ENCODE measurements at regions not wholly inside any gene's neighbourhood (a gene's known extent, or its start where the extent isn't known, plus 50 kb on each side); places are given as distances from the start of the nearest gene placed in this dataset.

DNA sequence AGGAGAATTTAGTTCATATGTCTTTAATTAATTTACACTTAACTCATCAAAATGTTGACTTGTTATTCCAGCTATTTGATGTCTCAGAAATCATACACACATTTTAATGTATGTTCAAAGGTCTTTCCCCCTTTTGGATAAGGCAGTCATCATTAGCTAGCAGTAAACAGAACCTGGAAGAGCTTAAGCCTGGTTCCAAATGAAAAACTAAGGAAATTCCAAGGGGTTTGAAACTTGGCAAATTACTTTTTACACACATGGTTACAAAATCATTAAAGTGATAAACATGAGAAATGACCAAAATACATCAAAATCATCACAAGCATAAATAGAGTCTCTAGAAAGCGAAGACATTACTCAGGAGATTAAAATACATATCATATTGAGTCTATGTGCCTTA lies 359.8 kb upstream of the ZNF608 start:
- no peak for DNase-seq

DNA sequence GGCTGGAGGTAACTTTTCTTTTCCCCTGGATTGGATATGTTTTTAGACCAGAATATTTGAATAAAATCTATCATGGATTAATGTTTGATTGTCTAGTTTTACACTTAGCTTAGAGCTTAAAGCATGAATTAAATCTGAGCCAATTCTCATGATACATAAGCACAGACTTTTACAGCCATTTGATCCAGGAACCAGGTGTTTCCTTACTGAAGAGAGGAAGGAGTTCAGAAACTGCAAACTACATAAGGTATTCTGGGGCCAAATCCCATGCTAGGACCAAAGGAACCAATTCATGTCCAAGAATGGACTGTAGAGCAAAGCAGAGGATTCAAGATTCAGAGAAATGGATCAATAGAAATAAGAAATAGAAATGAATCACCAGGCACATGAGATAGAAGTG lies 360.4 kb upstream of the ZNF608 start:
- DNase-seq, result no peak

DNA sequence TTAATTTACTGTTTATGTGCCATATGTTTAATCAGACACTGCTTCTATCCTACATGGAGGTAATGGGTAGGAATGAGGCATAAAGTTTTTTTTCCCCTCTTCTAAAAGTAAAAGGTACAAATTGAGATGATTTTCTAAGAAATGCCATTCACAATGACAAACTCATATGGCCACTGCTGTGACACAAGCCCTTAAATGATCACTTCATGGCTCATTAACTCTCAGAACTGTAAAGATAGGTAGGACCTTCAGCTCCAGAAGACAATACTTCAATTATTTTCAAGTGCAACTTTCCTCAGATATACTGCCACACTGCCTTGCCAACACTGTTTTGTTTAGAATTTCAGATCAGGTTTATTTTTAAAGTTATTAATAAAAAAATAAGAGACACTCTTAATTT lies 362.9 kb upstream of the ZNF608 start:
- DNase-seq, result no peak

DNA sequence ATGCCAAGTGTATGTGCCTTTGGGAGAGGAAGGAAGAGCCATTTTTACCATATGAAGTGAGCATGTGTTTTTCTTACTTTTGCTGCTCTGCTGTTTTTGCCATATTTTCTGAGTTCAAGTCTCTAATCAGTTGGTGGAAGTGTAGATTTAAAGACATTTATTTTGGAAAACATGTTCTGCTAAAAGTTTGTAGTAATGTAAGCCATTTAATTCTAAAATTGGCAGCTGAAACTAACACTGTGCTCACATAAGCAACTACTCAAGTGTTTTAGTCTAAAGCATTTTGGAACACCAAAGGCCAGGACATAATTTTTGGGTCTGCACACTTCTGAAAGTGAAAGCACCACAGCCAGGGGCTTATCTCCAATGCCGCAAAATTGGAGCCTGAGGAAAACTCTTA lies 363.4 kb upstream of the ZNF608 start:
- no peak for DNase-seq

DNA sequence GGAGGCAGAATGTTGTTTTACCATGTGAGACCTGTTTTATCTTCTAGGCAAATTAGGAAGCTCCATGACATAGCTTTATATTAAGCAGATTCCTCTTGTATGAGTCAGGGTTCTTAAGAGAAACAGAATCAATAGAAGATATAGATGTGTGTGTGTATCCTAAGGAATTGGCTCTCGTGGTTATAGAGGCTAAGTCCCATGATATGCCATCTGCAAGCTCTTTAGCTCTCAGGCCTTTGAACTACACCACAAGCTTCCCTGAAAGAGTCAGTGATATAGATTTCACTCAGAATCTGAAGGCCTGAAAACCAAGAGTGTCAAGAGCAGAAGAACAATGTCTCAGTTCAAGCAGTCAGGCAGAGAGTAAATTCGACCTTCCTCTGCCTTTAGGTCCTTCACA lies 365.8 kb upstream of the ZNF608 start:
- no peak for DNase-seq

DNA sequence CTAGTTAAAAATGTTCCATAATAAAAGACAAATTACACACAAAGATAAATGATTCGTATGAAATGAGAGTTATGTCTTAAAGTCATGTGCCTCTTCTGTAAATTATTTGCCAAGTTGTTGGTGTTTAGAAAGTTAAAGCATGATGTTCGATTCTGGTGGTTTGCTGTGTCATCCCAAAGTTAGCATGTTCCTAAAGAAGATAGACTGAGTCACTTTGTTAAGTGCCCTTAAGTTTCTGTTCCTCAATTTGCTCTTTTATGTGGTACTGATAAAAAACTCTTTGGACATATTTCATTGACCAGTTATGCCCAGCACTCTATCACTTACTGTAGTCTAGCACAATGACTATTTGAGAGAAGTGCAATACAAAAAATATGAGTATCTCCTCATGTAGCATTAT lies 366.9 kb upstream of the ZNF608 start:
- DNase-seq, result no peak

DNA sequence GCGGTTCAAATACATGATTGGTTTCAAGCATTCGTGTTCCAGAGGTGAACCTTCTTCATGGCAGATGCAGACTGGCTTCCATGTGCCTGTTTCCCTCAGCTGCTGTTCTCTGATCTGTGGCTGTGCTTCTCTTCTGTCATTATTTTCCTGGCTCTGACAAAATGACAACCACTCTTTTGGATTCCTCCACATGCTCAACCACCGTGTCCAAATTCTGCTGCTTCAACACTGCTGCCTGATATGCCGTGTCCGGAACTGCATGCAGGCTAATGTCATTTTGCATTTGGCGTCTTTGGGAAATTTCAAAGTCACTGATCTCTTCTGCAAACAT lies 368.7 kb upstream of the ZNF608 start:
- DNase-seq, result no peak

DNA sequence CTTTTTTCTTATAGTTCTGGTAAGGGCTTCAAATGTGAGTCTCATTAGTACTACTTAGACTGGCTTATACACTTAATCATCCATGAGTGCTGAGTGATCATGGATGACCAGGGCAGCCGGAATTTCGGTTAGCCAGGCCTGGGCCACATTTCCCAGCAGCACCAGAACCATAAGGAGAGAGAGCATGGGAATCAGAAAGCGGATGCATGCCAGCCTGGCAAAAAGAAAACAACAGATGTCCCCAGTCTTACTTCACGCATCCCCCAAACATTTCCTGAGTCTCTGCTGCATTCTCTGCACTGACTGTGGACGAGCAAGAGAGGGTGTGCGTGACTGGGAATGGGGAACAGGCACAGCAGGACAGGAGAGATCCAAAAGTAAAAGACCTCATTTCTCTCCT lies 371.1 kb upstream of the ZNF608 start:
- no peak for DNase-seq

DNA sequence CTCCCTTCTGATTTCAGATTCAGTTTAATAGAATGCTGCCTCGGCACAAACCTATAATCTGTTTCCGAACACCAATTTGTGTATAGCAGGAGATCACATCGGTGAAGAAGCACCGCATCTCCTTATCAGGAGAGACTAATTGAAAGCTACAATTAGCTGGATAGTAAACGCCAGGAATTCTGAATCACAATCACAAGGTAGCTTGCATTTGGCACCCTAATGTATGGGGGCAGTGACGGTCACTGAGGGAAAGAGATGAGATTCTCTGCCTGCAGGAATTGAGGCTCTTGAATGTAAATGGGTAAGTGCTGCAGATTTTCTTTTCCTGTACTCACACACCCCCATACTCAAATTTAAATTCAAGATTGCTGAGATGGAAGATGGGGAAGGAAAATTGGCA lies 373.6 kb upstream of the ZNF608 start:
- no peak for DNase-seq

DNA sequence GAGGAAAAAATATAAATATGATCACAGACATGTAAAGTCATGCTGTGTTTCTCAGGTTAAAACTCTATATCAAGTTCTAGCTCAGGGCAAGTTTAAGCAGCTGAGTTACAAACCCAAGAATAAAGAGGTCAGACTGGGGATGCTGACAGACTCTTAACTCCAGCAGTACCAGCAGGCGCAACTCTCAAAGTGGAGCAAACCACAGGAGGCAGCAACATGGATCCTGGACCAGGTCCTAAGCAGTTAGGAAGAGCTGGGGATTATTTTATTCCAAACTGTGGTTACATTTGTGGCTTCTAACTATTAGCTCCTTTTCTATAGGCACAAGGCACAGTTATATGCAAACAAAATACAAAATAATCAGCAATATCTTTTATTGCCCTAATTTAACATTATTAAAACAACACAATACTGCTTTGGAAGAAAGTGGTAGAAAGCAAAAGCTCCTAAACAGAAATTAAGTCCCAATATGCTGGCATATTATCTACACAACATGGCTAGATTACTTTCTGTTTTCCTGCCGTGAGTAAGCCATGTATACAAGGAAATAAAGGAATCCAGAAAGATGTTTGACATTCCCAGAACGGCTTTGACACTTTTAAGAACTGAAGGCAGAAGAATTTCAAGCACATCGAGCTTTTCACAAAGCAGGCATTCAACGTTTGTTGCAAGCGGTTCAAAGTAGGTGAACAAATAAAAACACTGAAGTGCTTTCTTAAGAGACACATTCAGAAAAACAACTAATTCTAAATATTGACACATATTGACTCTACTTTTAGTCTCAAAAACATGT lies 378.8 kb upstream of the ZNF608 start:
- no peak for DNase-seq

DNA sequence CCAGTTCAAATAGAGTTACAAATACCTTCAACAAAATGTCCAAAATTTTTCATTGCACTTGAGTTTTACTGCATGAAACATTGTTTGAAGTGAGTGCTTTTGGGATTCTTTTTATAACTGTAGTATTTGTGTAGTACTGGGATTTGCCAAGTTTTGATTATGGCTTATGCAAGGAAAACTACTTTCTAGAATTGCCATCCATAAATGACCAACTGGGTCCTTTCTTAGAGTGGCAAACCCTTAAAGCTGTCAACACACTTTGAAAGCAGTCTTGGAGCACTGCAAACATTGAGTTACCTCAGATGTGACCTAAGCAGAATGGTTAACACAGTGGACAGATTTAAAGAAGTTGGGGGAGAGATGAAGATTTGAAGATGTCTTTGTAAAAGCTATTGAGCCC lies 379.6 kb upstream of the ZNF608 start:
- DNase-seq, result no peak

DNA sequence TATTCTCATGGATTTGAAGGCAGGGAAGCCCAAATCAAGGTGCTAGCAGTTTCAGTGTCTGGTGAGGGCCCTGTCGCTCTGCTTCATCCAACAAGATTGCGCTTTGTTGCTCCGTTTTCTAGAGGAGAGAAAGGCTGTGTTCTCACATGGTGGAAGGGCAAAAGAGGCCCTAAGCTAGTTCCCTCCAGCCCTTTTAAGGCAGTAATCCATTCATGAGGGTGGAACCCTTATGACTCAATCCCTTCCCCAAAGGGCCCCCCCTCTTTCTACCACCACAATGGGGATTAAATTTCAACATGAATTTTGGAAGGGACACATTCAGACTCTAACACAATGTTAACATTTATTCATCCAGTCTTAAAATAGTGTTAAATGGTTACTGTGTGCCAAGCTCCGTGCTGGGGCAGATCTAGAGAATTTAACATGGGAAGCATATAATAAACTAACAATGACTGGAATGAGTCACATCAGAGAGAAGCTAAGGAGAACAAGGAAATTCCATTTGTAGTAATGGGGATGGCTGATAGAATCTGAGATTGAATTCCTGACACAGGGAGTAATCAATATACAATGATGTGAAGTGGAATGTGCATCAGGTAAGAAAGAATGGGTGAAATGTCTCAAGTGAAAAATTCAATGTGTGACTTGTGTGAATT lies 382.8 kb upstream of the ZNF608 start:
- DNase-seq, result no peak

DNA sequence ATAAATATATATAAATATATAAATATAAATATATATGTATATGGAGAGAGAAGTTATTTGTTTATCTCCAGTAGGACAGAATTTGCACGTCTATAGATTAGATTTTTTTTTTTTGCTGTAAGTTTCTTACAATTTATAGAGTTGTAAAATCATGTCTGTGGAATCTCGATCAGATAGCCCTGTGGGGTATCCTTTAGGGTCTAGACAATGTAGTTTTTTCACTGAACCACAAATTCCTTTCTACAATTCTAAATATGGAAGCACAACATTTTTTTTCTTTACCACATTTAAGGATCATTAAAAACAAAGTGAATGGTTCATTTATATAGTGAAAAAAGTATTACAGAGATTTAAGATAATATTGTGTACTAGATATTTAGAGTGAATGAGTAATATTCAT lies 384.2 kb upstream of the ZNF608 start:
- no peak for DNase-seq

DNA sequence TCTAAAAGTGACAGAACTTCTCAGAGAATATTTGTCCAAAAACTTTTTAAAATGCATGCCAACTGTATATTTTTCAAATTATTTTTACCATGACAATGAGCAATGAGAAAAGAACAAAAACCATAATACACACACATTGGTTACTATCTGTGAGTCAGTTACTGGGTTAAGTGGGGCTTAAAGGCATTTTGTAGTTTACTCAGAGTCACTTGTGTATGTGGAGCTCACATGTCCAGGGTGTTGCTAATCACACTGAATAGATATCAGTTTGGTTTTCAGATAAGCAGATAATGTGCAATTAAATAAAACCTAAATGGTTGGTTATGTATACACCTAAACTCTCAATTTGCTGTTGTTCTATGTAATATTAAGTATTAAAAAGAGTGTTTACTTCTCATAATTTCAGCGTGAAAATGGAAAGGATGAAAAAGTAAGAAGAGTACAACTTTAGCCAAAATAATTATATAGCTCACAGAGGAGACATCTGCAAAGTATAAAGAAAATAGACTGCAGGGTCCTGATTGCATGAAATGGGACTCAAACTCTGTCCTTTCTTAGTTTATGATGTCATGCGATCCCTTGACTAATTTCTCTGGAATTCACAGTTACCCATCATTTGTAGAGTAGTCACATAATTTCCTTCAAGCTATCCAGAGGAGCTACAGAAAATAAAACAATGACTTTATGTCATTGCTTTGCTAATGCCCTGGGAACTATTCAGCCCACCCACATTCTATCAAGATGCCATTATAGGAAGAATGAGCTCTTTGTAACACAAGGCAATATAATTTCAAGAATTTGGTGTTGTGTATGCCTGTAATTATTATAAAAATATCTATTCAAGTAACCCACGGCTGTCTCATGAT lies 388.0 kb upstream of the ZNF608 start:
- no peak for DNase-seq

DNA sequence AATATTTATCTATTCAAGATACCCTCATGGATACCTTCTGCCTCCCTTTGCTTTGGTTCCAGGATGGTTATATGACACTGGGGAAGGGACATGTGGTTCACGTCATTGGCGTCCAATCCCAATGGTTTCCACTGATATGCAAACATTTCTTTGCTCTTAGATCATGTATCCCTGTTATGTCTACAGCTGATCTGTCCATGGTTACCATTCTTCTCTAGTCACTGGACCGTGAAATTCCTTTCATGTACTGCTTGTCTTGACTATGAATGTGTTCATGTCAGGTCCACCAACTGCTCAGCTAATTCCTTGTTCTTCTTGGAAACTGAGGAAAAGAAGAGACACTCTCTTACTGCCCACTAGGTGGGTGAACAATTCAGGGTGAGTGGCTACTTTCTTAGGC lies 391.1 kb upstream of the ZNF608 start:
- no peak for DNase-seq

DNA sequence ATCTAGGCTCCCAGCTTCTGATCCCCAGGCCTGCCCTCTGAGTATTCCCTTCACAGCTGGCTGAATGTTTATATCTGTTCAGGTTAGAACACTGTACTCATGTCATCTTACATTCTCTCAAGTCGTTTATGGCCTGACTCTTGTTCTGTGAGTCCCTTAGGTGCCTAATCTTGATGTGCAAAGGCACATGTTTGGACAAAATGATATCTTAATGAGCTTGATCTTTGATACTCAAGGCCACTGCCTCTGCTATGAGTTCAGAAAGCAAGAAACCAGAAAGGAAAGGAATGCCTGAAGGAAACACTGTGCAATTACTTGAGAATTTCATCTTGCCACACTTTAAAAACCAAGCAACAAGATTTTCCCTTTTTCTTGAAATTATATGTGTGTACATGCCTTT lies 391.8 kb upstream of the ZNF608 start:
- no peak for DNase-seq

DNA sequence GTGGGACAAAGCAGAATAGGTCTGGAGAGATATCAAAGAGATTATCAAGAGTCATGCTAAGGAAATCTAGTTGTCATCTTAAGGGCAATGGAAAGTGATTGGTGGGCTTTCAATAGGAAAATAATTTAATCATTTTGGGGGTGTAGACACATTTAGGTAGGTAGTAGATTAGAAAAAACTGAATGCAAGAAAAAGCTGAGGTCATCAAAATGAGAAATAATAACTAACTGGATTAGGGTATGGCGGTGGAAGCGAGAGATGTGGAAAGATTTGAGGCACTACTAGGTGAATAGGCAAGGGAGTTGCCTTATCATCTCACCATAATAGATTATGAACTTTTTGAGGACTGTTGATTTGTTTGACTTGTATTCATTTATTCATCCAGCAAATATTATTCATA lies 393.2 kb upstream of the ZNF608 start:
- DNase-seq, result no peak

DNA sequence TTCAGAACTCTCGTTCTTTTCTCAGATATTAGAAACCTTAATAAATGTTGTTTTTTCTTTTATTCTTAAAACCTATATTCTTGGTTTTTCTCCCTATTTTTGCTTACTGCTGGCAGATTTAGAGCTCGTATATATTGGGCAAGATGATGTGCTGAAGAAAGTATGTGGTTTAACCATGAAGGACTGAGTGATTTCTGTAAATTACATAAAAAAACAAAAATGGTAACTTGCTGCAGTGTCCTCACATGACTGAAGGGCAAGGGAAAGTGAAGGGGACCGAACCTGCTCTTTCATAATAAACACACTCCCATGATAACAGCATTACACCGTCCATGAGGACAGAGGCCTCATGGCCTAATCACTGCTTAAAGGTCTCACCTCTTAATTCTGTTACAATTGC lies 393.8 kb upstream of the ZNF608 start:
- no peak for DNase-seq

DNA sequence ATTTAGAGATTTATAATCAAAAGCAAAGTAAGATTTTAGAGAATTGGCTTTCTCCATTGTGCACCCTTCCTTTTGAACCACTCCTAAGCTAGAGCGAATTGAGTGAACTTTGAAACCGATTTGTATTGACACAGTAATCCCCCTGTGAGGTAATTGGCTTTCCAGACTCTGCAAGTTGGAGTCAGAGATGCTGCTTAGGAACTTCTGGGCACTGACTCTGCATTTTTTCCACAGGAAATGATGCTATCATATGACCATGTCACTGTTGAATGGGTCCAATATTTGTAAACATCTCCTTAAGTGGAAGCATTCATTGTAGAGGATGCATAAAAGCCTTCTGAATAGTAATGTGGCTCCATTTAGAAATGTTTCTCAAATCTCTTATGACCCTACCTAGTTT lies 394.4 kb upstream of the ZNF608 start:
- DNase-seq, result no peak

DNA sequence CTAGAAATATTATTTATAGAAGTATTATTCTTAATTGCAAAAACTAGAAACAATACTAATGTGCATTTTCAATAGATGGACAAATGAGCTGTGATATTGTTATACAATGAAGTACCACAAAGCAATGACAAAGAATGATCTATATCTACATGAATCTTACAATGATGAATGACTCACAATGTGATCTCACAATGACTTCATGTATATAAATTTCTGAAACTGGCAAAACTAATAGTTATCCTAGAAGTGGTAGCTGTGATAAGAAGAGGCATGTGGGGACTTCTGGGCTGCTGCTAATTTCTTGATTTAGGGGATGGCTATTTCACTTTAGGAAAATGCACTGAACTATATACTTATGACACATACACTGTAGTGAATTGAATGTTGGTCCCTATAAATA lies 396.0 kb upstream of the ZNF608 start:
- no peak for DNase-seq

DNA sequence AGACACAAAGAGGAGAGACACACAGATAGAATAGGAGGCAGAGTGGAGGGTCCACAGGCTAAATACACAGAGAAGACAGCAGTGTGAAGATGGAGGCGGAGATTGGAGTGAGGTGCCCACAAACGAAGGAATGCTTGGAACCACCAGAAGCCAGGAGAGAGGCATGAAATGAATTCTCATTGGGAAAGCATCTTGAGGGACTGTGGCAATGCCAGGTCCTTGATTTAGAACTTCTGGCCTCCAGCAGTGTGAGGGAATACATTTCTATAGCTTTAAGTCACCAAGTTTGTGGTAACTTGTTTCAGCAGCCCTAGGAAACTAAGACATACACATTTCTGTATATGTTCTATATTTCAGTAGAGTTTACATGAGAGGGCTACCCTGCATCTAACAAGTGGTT lies 396.6 kb upstream of the ZNF608 start:
- DNase-seq, result no peak

DNA sequence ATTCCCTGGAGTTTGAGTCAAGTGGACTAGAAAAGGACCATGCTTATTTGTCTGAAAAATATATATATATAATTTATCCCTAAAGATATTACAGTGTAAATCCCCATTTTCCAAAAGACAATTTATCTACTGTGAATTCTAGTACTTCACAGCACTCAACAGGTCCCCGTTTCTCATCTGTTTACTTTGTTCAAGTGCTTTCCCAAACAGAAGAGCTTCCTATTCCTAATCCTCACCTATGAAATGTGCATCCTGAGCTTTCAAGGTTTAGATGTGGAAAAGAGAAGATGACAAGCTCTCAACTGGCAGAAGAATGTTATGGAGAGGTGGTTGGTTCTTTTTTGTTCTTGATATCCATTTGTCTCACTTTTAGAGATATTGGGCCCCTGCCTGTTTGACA lies 401.6 kb upstream of the ZNF608 start:
- DNase-seq, result no peak

DNA sequence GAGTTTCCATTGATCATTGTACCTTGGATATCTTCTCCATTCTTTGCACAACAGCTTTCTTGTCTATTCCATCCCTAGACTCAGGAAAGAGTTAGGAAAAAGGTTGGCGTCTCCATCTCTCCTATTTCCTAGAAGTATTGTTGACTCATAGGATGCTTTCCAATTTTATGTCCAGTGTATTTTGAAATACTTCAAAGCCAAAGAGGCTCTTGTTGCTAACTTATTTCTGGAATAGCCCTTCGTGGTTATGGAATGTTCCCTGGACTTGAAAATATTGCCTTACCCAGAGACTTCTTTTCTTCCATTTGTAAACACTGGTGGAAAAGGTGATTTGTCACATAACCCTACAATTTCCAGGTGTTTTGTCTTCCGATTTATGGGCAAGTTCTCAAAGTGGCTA lies 402.3 kb upstream of the ZNF608 start:
- DNase-seq, result no peak

DNA sequence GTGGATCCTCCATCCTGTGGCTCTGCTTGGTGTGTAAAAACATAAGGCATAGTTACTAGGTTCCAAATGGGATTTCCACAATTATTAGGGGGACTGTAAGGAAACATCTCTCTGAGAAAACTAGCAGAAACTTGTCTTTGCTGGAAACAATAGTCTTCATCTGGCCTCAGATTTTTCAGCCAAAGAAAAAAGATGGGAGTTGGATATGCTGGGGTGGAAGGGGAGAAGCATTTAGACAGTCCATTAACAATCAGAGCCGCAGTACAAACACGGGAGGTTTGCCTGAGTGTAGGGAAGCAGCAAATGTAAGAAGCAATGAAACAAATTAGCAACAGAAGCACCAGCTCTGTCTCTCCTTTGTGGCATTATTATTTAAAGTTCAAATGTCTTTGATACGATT lies 402.7 kb upstream of the ZNF608 start:
- DNase-seq, result no peak

Data from NCI-H1930 (cell line).